ENCODE measurements at regions not wholly inside any gene's neighbourhood (a gene's known extent, or its start where the extent isn't known, plus 50 kb on each side); places are given as distances from the start of the nearest gene placed in this dataset.

- Histone ChIP-seq H3K27ac (no peak overlapping the region), H3K4me3 (no peak overlapping the region), H3K4me1 (no peaks in the 10 kb centered on the region), H3K36me3 (no peaks in the 10 kb centered on the region), H3K9me3 (no peaks in the 10 kb centered on the region), H3K27me3 (no peaks in the 10 kb centered on the region)
- no peak for DNase-seq
- no peak for TF ChIP-seq POLR2A (IDR thresholded peaks at IDR 0.05)
- no peak for TF ChIP-seq CTCF (IDR thresholded peaks at IDR 0.05)
Observed at GRCh38 chr1:81681601-81682266, 119.0 kb upstream of the ADGRL2 start.

GRCh38 chr1:81681114-81681513 is 119.6 kb upstream of the ADGRL2 start:
- Histone ChIP-seq H3K36me3 (no peaks in the 10 kb centered on the region), H3K4me3 (no peak overlapping the region), H3K4me1 (no peaks in the 10 kb centered on the region), H3K27ac (no peak overlapping the region), H3K9me3 (no peaks in the 10 kb centered on the region), H3K27me3 (no peaks in the 10 kb centered on the region)
- TF ChIP-seq CTCF (IDR thresholded peaks at IDR 0.05) (no peak), POLR2A (IDR thresholded peaks at IDR 0.05) (no peak)
- DNase-seq: no peak

GRCh38 chr1:81679942-81680341 is 120.8 kb upstream of the ADGRL2 start:
- H3K4me1 ChIP-seq: no peaks in the 10 kb centered on the region
- no peak for TF ChIP-seq CTCF (IDR thresholded peaks at IDR 0.05)
- TF ChIP-seq POLR2A (IDR thresholded peaks at IDR 0.05): no peak
- H3K27ac ChIP-seq: no peak overlapping the region
- no peak for DNase-seq
- H3K36me3 ChIP-seq: no peaks in the 10 kb centered on the region
- H3K4me3 ChIP-seq: no peak overlapping the region
- no peaks in the 10 kb centered on the region for H3K9me3 ChIP-seq
- H3K27me3 ChIP-seq: no peaks in the 10 kb centered on the region

- no peak for DNase-seq
- no peaks in the 10 kb centered on the region for H3K36me3 ChIP-seq
- H3K27ac ChIP-seq: no peak overlapping the region
- no peak for TF ChIP-seq CTCF (IDR thresholded peaks at IDR 0.05)
- TF ChIP-seq POLR2A (IDR thresholded peaks at IDR 0.05): no peak
- no peaks in the 10 kb centered on the region for H3K9me3 ChIP-seq
- no peak overlapping the region for H3K4me3 ChIP-seq
- no peaks in the 10 kb centered on the region for H3K27me3 ChIP-seq
- H3K4me1 ChIP-seq: no peaks in the 10 kb centered on the region
Observed at GRCh38 chr1:81678779-81679178, 122.0 kb upstream of the ADGRL2 start.

GRCh38 chr1:81672766-81673165 is 128.0 kb upstream of the ADGRL2 start:
- H3K27ac ChIP-seq: no peak overlapping the region

More at GRCh38 chr1:81672766-81673165, 128.0 kb upstream of the ADGRL2 start:
- DNase-seq: no peak
- Histone ChIP-seq H3K36me3 (no peaks in the 10 kb centered on the region), H3K27me3 (no peaks in the 10 kb centered on the region), H3K4me3 (no peak overlapping the region), H3K4me1 (no peaks in the 10 kb centered on the region), H3K9me3 (no peaks in the 10 kb centered on the region)
- TF ChIP-seq CTCF (IDR thresholded peaks at IDR 0.05) (no peak), POLR2A (IDR thresholded peaks at IDR 0.05) (no peak)
